ENCODE measurements at regions not wholly inside any gene's neighbourhood (a gene's known extent, or its start where the extent isn't known, plus 50 kb on each side); places are given as distances from the start of the nearest gene placed in this dataset.

DNA sequence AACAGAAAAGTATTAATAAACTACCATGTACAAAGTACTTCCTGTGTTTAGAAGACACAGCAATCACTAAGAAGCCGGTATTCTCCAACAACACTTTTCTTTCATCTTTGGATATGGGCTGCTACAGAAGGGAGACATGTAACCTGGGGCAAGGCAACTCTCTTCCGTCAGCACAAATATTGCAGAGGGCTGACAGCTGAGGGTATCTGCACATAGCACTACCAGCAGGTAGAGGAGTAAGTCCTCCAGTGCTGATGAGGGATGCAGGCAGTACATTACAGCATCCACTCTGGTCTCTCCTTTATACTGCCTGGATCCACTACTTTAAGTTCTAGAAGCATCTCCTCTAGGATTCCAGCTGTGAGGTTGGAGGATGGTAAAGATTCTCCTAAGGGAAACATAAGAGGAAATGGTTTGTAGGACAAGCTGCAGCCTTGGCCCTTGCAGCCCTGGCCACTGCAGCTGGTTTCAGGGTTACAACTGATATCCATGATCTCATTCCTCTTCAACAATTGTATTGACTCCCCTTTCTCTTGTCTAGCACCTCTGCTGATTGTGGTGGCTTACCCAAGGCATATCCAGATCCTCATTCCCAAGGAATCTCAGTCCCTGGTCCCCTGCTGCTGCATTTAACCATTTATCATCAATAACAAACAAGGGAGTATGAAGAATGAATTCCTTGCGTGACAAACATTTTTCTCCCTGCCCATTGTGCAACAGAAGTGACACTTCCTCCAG, 110.7 kb upstream of the ADGRF1 start:
- CTCF ChIA-PET, result interaction anchor here (1.3 kb wide), 1 partner anchor 11 kb away, joined by 3 read pairs; no protein-coding TSS in a partner anchor
- Histone ChIP-seq H3K4me2 (ENCODE audit: insufficient read depth, low read length) (no peak overlapping the region), H3K4me3 (replicated peaks in 1 of 3; ENCODE audit: insufficient read depth in 1 of 3, low read depth in 1 of 3, low read length in 3 of 3) (no peak overlapping the region), H3K4me1 (ENCODE audit: control insufficient read depth, extremely low read depth, insufficient read depth, low read length) (no peaks in the 10 kb centered on the region), H3K9me1 (replicated peaks; ENCODE audit: control insufficient read depth, extremely low read depth, insufficient read depth, low read length) (no peaks in the 10 kb centered on the region), H4K20me1 (replicated peaks; ENCODE audit: control insufficient read depth, extremely low read depth, insufficient read depth, low read length) (no peaks in the 10 kb centered on the region), H2AFZ (ENCODE audit: low read depth, low read length) (no peak overlapping the region), H3K9me3 (replicated peaks; ENCODE audit: control insufficient read depth, insufficient read depth, low read length) (no peaks in the 10 kb centered on the region), H3K27me3 (ENCODE audit: control insufficient read depth in 2 of 2, insufficient read depth in 2 of 2, low read length in 2 of 2) (peaks cover 0 to 4% of the 10 kb centered on the region in 2 experiments), H3K27ac (ENCODE audit: insufficient read depth, low read depth, low read length) (no peak overlapping the region), H3K36me3 (ENCODE audit: control insufficient read depth in 2 of 2, extremely low read depth in 1 of 2, insufficient read depth in 2 of 2, low read length in 2 of 2) (no peaks in the 10 kb centered on the region), H3K79me2 (ENCODE audit: control insufficient read depth, insufficient read depth, low read length) (no peaks in the 10 kb centered on the region), H3K9ac (replicated peaks; ENCODE audit: extremely low read depth, insufficient read depth, low read length) (no peak overlapping the region)
- no TSS peak for BruUV-seq (replicated peaks)
- POLR2A ChIA-PET, result no interaction called here
- no peak for TF ChIP-seq JUN (IDR thresholded peaks at IDR 0.05; ENCODE audit: borderline replicate concordance, insufficient read depth, insufficient read length, low read depth)
- TF ChIP-seq GATA2 (IDR thresholded peaks at IDR 0.05; ENCODE audit: insufficient read depth, insufficient read length, low read depth, low read length), result no peak
- TF ChIP-seq POLR2AphosphoS5 (IDR thresholded peaks at IDR 0.05; ENCODE audit: insufficient read depth, low read depth, low read length), result no peak
- no peak for TF ChIP-seq FOS (IDR thresholded peaks at IDR 0.05; ENCODE audit: borderline replicate concordance, insufficient read depth, low read length)
- no peak for TF ChIP-seq MAX (IDR thresholded peaks at IDR 0.05; ENCODE audit: insufficient read depth, insufficient read length)
- TF ChIP-seq MYC (IDR thresholded peaks at IDR 0.05; ENCODE audit: low read depth, low read length), result no peak
- TF ChIP-seq, protein P1, sequence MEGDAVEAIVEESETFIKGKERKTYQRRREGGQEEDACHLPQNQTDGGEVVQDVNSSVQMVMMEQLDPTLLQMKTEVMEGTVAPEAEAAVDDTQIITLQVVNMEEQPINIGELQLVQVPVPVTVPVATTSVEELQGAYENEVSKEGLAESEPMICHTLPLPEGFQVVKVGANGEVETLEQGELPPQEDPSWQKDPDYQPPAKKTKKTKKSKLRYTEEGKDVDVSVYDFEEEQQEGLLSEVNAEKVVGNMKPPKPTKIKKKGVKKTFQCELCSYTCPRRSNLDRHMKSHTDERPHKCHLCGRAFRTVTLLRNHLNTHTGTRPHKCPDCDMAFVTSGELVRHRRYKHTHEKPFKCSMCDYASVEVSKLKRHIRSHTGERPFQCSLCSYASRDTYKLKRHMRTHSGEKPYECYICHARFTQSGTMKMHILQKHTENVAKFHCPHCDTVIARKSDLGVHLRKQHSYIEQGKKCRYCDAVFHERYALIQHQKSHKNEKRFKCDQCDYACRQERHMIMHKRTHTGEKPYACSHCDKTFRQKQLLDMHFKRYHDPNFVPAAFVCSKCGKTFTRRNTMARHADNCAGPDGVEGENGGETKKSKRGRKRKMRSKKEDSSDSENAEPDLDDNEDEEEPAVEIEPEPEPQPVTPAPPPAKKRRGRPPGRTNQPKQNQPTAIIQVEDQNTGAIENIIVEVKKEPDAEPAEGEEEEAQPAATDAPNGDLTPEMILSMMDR (IDR thresholded peaks at IDR 0.05; ENCODE audit: extremely low read depth in 1 of 2, insufficient read depth in 1 of 2, low read depth in 1 of 2, low read length in 2 of 2), result no peak
- no peak for TF ChIP-seq EZH2 (IDR thresholded peaks at IDR 0.05; ENCODE audit: borderline replicate concordance, low read depth, low read length, severe bottlenecking)
- no peak for TF ChIP-seq POLR2A (IDR thresholded peaks at IDR 0.05; ENCODE audit: low read depth, low read length)
- dilution Hi-C loops (cut with MboI; ENCODE audit: extremely low pct_ligation_motif_present, low sequenced_read_pairs) (no loop called here), intact Hi-C loops (cut with micrococcal nuclease) (no loop called here)
- FAIRE-seq (no peak), DNase-seq (ENCODE audit: low read depth, low spot score) (no peak)
